ENCODE measurements at regions not wholly inside any gene's neighbourhood (a gene's known extent, or its start where the extent isn't known, plus 50 kb on each side); places are given as distances from the start of the nearest gene placed in this dataset.
"Not testable (repeated sequence)": the region's sequence is repeated elsewhere in the genome, so short reads cannot be mapped to it uniquely, and the experiment has no call there.

- DNase-seq (ENCODE audit: low spot score), result not testable (repeated sequence)
Observed at GRCh38 chr9:42371417-42371816, 188.0 kb downstream of the SPATA31A6 start.

GRCh38 chr9:42377530-42378417, 194.3 kb downstream of the SPATA31A6 start:
- DNase-seq (ENCODE audit: low spot score), result not testable (repeated sequence)

GRCh38 chr9:42378418-42378815, 195.0 kb downstream of the SPATA31A6 start:
- no peak for DNase-seq (ENCODE audit: low spot score)

- not testable (repeated sequence) for DNase-seq (ENCODE audit: low spot score)
Observed at GRCh38 chr9:42379602-42380001, 196.1 kb downstream of the SPATA31A6 start.

- not testable (repeated sequence) for DNase-seq (ENCODE audit: low spot score)
Observed at GRCh38 chr9:42384585-42384984, 201.1 kb downstream of the SPATA31A6 start.

GRCh38 chr9:42385574-42386120, 202.2 kb downstream of the SPATA31A6 start:
- DNase-seq (ENCODE audit: low spot score), result not testable (repeated sequence)

- no peak for DNase-seq (ENCODE audit: low spot score)
Observed at GRCh38 chr9:42386477-42386876, 203.0 kb downstream of the SPATA31A6 start.

GRCh38 chr9:42388146-42388690, 204.8 kb downstream of the SPATA31A6 start:
- DNase-seq (ENCODE audit: low spot score), result no peak

GRCh38 chr9:42388846-42389245, 205.4 kb downstream of the SPATA31A6 start:
- no peak for DNase-seq (ENCODE audit: low spot score)

- not testable (repeated sequence) for DNase-seq (ENCODE audit: low spot score)
Observed at GRCh38 chr9:42392773-42393455, 209.5 kb downstream of the SPATA31A6 start.

GRCh38 chr9:42396318-42396717, 212.9 kb downstream of the SPATA31A6 start:
- DNase-seq (ENCODE audit: low spot score), result no peak

- DNase-seq (ENCODE audit: low spot score), result not testable (repeated sequence)
Observed at GRCh38 chr9:42397336-42397735, 213.9 kb downstream of the SPATA31A6 start.

- not testable (repeated sequence) for DNase-seq (ENCODE audit: low spot score)
Observed at GRCh38 chr9:42402919-42403318, 219.5 kb downstream of the SPATA31A6 start.

GRCh38 chr9:42409581-42409980, 226.1 kb downstream of the SPATA31A6 start:
- DNase-seq (ENCODE audit: low spot score), result not testable (repeated sequence)

GRCh38 chr9:42412354-42412753, 228.9 kb downstream of the SPATA31A6 start:
- not testable (repeated sequence) for DNase-seq (ENCODE audit: low spot score)

GRCh38 chr9:42414865-42415264, 231.4 kb downstream of the SPATA31A6 start:
- not testable (repeated sequence) for DNase-seq (ENCODE audit: low spot score)

- not testable (repeated sequence) for DNase-seq (ENCODE audit: low spot score)
Observed at GRCh38 chr9:42419652-42420051, 236.2 kb downstream of the SPATA31A6 start.

GRCh38 chr9:42420324-42420723, 236.9 kb downstream of the SPATA31A6 start:
- not testable (repeated sequence) for DNase-seq (ENCODE audit: low spot score)

- DNase-seq (ENCODE audit: low spot score), result not testable (repeated sequence)
Observed at GRCh38 chr9:42421630-42422029, 238.2 kb downstream of the SPATA31A6 start.

- DNase-seq (ENCODE audit: low spot score), result not testable (repeated sequence)
Observed at GRCh38 chr9:42430674-42431615, 247.5 kb downstream of the SPATA31A6 start.

All from mesenteric fat pad (tissue), 1 donor.